Islet precursor cell (in vitro differentiated cells): ENCODE measurements at regions not wholly inside any gene's neighbourhood (a gene's known extent, or its start where the extent isn't known, plus 50 kb on each side); places are given as distances from the start of the nearest gene placed in this dataset.

Experiments
- DNase-seq: peaks from one replicate; pipeline ENCODE4 v3.0.0-alpha.2; 2018

GRCh38 chr16:86683441-86684194 lies 105.3 kb downstream of the FOXL1 start:
- no peak for DNase-seq

- DNase-seq: no peak
Measured at GRCh38 chr16:86685076-86685475, 106.7 kb downstream of the FOXL1 start.

GRCh38 chr16:86690970-86691369 lies 112.6 kb downstream of the FOXL1 start:
- no peak for DNase-seq

- no peak for DNase-seq
Measured at GRCh38 chr16:86692426-86692825, 114.1 kb downstream of the FOXL1 start.

GRCh38 chr16:86693033-86693432 lies 114.7 kb downstream of the FOXL1 start:
- DNase-seq: no peak

GRCh38 chr16:86697715-86698114 lies 119.4 kb downstream of the FOXL1 start:
- DNase-seq: no peak

GRCh38 chr16:86700046-86700945 lies 121.9 kb downstream of the FOXL1 start:
- DNase-seq: no peak

GRCh38 chr16:86701286-86701975 lies 123.1 kb downstream of the FOXL1 start:
- DNase-seq: no peak

- DNase-seq: no peak
Measured at GRCh38 chr16:86702824-86703588, 124.7 kb downstream of the FOXL1 start.

- DNase-seq: no peak
Measured at GRCh38 chr16:86704516-86704915, 126.2 kb downstream of the FOXL1 start.

GRCh38 chr16:86706726-86707125 lies 128.4 kb downstream of the FOXL1 start:
- no peak for DNase-seq

- no peak for DNase-seq
Measured at GRCh38 chr16:86707171-86707570, 128.8 kb downstream of the FOXL1 start.

- no peak for DNase-seq
Measured at GRCh38 chr16:86707581-86707980, 129.2 kb downstream of the FOXL1 start.

- no peak for DNase-seq
Measured at GRCh38 chr16:86708431-86708830, 130.1 kb downstream of the FOXL1 start.

GRCh38 chr16:86709103-86709502 lies 130.8 kb downstream of the FOXL1 start:
- DNase-seq: no peak

GRCh38 chr16:86709902-86710601 lies 131.7 kb downstream of the FOXL1 start:
- no peak for DNase-seq

GRCh38 chr16:86710602-86710950 lies 132.2 kb downstream of the FOXL1 start:
- DNase-seq: no peak

GRCh38 chr16:86712158-86713009 lies 134.0 kb downstream of the FOXL1 start:
- DNase-seq: no peak

GRCh38 chr16:86713021-86713631 lies 134.8 kb downstream of the FOXL1 start:
- DNase-seq: no peak

- peak; percentile 65 for DNase-seq
Measured at GRCh38 chr16:86714166-86714565, 135.8 kb downstream of the FOXL1 start.

GRCh38 chr16:86716649-86717048 lies 138.3 kb downstream of the FOXL1 start:
- no peak for DNase-seq
